GM19452 (cell line): ENCODE measurements at regions not wholly inside any gene's neighbourhood (a gene's known extent, or its start where the extent isn't known, plus 50 kb on each side); places are given as distances from the start of the nearest gene placed in this dataset.

ENCODE experiments used
- ATAC-seq: cut with Tn5 transposase; IDR thresholded peaks from one replicate; pipeline ENCODE4 v1.9.1; 2021; ENCODE audit not compliant: unreplicated experiment

DNA sequence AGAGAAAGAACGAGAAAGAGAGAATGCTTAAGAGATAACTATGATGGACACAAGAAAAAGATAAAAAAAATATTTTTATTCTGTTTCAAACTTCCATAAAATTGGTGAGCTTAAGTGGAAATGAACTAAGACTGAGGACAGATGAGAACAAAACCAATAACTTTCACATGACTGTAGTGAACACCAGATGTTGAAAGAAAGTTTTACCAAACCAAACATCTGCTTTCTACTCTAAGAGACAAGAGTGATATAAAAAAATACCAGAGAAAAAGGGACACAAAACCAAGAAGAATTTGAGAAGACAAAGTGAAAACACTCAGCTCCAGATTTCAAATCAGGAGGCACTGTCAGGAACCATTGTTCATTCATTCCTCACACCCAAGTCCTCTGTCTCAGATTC lies 147.9 kb downstream of the IMPG2 start:
- ATAC-seq: no peak

GRCh38 chr3:101171681-101172191 lies 148.6 kb downstream of the IMPG2 start:
- ATAC-seq: no peak

DNA sequence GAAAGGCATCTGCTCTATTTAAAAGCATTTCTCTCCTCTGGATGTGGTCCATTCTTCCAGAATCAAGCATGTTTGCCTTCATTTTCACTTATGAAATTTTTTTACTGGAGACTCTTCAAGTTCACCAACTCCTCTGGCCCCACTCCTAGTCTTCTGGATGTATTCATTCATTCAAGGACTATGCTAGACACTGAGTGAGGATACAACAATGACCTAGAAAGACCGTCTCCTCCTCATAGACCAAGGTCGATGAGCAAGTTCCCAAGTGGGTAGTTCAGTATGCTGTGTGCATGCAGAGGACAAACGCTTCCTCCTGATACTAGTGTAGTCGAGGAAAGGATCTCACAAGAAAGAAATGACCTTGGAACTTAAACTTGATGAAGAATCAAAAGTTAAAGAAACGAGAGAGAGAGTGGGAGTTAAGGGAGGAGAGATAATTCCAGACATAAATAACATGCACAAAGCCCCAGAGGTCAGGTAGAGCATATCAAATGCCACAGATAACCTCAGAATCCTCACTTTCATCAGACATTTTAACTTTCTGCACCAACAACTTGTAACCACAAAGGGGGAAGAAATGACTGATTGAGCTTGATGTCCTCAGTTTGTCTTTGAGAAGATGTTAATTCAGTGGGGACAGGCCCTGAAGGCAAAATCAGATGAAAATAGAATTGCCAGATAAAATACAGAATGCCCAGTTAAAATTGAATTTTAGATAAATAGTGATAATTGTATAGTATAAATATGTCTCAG lies 149.4 kb downstream of the IMPG2 start:
- no peak for ATAC-seq

- no peak for ATAC-seq
Measured at GRCh38 chr3:101170062-101170771, 150.2 kb downstream of the IMPG2 start.

- ATAC-seq: no peak
Measured at GRCh38 chr3:101169516-101169915, 150.9 kb downstream of the IMPG2 start.

DNA sequence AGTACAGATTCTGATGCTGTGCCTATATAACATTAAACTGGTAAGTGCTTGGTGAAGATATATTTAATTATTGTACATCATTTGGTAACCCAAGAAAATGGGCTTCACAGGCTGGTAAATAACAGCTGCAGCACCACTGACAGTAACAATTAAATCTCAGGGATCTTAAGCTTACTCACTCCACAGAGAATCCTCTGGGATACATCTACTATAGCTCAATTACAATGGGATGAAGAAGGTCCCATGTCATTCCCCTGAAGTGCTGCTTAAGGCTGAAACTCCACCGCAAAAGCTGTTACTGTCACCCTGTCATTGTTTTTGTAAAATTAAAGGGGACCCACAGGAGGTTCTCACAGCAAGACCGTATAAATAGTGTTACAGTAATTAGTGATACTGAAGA lies 153.0 kb downstream of the IMPG2 start:
- no peak for ATAC-seq

- no peak for ATAC-seq
Measured at GRCh38 chr3:101166150-101166549, 154.2 kb downstream of the IMPG2 start.

DNA sequence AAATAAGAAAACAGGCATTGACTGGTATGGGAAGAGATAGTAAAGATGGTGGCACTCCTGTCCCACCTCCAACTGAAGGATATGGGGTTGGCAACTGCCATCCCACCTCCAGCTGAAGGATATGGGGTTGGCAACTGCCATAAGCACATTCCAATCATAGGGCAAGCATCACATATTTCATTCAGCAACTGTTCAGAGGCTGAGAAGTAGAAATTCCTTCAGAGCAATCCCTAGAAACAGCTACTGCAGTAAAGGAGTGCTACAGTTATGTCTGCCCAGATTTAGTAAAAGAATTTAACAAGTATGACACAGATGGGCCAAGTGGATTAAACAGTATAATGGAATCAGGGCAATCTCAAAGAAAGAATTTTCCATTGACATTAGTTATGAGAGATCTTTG lies 156.8 kb downstream of the IMPG2 start:
- no peak for ATAC-seq

DNA sequence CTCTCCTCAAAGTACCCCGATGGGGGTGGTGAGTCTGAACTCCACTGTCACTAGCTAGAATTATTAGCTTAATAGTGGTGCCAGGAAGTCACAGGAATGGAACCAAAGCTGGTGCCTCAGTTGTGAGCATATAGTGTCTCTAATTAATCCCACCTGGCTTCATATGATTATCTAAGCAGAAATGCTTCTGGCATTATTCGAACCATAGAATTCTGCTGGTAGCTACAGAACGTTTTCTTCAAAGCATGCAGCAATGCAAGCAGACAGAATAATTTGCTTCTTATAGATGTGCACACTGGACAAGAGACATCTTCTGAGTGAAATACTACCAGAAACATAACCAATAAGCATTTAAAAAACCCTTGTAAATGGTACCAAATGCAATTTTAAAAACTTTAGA lies 160.9 kb downstream of the IMPG2 start:
- ATAC-seq: no peak

- ATAC-seq: no peak
Measured at GRCh38 chr3:101158374-101158773, 162.0 kb downstream of the IMPG2 start.

DNA sequence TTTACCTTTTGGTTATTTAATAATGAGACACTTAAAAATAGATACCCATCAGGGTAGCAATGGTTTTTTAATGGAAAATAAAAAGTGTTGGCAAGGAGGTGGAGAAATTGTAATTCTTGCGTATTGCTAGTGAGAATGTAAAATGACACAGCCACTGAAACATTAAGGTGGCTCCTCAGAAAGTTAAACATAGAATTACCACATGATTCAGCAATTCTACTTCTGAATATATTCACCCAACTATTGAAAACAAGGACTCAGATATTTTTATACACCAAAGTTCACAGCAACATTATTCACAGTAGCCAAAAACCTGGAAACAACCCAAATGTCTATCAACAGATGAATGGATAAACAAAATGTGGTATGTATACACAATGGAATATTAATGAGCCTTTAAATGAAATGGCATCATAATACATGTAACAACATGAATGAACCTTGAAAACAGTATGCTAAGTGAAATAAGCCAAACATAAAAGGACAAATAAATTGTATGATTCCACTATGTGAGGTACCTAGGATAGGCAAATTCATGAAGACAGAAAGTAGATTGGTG lies 163.5 kb downstream of the IMPG2 start:
- no peak for ATAC-seq

GRCh38 chr3:101155825-101156224 lies 162.6 kb upstream of the ABI3BP start:
- ATAC-seq: no peak

GRCh38 chr3:101154401-101154800 lies 161.2 kb upstream of the ABI3BP start:
- no peak for ATAC-seq

- ATAC-seq: no peak
Measured at GRCh38 chr3:101151286-101151913, 158.2 kb upstream of the ABI3BP start.

DNA sequence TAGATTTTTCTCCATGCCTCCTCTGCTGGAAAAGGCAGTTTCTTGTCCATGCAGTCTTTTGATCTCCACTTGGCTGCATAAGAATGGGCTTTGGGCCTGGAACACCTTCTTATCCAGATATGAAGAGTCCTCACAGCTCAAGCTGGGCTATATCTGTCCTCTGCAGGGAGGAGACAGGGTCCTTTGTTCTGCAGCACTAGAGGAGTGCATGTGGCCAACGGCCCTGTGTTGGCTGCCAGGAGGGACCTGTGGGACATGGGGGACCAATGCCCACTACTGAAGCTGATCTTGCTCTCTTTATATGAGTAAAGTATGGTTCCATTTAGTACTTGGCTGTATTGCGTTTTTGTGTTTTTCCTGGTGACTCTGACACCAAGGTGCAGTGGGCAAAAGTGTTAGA lies 157.3 kb upstream of the ABI3BP start:
- no peak for ATAC-seq

DNA sequence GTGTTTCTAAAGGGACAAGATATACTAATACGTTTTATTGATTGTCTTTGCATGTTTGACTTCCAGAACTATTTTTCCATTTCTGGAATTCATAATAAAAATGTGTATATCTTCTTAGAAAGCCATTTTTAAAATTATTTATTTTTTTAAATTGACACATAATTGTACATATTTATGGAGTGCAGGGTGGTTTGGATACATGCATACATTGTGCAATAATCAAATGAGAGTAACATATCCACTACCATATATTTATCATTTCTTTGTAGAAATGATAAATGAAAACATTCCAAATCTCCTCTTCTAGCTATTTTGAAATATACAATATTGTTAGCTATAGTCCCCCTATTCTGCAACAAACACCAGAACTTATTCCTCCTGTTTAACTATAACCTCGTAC lies 156.5 kb upstream of the ABI3BP start:
- ATAC-seq: no peak

DNA sequence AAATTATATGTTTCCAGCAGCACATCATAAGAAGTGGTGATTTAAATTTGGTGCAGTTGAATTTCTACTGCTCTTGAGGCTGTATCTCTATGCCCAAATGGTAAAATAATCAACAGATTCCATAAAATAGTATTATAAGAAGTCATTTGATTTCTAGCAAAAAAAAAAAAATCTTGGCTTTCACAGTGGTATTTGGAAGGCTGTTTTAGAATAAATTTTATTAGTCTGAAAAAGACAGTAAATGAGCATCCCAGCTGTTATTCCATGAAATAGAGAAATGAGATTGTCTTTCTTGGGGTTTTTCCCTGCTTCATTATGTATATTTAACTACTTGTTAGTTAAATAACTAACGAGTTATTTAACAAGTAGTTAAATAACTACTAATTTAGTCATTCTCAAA lies 156.0 kb upstream of the ABI3BP start:
- no peak for ATAC-seq

DNA sequence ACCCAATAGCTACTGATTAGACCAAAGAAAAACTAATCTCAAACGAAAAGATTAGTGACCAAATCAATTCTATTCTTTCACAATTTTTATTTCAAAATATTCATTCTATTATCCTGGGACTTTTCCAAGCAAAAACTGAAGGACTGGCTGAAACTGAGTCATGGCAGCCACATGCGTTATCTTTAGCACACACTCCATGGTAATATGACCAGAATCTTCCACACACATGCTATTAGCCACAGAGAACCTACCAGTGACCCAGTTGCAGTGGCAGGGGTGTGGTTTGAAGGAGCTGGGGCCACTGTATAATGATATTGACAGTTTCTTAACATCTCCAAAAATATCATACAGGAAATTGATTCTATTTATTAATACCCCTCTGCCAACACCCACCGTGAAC lies 154.8 kb upstream of the ABI3BP start:
- ATAC-seq: no peak

DNA sequence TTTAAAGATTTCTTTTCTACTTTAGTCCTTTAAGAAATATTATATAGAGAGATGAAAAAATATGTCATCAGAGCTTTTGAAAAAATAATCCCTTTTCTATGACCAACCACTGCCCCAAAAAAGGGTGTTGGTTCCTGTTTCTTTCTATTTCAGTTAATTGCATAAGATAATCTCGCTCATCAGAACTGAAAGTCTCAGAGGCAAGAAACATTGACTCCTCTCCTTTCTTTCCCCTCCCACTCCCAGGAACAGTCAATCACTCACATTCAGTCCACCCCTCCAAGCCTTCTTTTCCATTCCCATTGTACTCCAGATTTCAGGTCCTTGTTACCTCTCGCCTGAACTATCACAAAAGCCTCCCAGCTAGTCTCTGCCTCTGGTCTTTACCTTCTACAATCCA lies 153.7 kb upstream of the ABI3BP start:
- ATAC-seq: no peak

DNA sequence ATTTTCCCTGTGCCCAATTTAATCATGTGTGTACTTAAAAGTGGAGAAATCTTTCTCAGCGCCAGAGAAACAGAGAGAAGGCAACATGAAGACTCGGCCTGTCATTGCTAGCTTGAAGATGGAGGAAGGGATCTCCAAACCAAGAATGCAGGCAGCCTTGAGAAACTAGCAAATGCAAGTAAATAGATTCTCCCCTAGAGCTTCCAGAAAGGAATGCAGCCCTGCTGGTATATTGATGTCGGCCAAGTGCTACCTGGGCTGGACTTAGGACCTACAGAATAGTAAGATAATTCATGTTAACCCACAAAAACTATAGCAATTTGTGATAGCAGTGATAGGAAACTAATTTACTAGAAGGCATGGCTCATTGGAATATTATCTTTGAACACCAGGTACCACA lies 150.9 kb upstream of the ABI3BP start:
- ATAC-seq: no peak

- no peak for ATAC-seq
Measured at GRCh38 chr3:101143012-101143411, 149.8 kb upstream of the ABI3BP start.

- no peak for ATAC-seq
Measured at GRCh38 chr3:101142160-101142559, 148.9 kb upstream of the ABI3BP start.
